GM21367 (cell line): ENCODE measurements at regions not wholly inside any gene's neighbourhood (a gene's known extent, or its start where the extent isn't known, plus 50 kb on each side); places are given as distances from the start of the nearest gene placed in this dataset.

ENCODE experiments used
- ATAC-seq: cut with Tn5 transposase; IDR thresholded peaks from one replicate; pipeline ENCODE4 v1.9.1; 2021; ENCODE audit not compliant: unreplicated experiment

DNA sequence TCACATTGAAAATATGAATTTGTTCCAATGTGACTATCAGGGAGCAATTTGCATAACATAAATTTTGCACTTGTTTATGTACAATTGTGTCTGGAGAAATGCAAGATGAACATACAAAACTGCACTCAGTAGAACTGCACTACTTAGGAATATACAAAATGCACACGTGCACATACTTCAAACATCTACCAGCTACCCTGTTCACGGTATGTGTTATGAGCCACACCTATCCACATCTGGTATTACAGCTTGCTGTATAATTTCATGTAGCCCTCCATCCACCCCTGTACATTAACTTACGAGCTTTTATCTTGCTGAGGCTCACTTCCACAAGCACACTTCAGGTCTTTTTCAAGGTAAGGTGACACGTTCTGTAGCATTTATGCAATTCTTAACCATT lies 373.5 kb upstream of the ZEB2 start:
- no peak for ATAC-seq

DNA sequence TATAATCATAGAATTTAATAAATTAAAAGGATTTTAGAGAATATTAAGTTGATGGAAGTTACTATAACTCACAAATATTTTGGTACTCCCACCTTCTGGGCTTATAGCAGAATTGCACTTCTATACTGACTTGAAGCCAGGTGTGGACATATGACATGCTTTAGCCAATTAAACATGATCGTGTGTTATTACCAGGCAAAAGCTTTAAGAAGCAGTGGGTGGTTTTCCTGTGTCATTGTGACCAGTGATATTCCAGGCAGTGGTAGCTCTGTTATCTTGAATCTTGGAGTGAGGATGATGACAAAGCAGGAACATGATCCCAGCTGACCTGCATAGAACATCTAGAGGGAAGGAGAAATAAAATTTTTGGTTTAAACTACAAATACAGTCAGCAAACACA lies 370.9 kb upstream of the ZEB2 start:
- no peak for ATAC-seq

DNA sequence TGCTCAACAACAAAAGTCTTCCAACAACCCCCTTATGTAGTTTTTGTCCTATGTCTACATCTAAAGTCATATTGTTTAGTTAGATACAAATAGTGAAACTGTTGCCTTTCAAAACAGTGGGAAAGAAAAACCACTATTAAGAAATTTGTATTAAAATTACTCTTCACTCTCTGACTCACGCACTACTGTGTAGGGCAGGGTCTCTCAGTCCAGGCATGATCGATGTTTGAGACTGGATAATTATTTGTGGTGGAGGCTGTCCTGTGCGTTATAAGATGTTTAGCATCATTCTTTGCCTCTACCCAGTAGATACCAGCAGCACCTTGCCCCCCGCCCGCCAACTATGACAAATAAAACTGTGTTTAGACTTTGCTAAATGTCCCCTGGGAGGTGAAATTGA lies 369.4 kb upstream of the ZEB2 start:
- no peak for ATAC-seq

DNA sequence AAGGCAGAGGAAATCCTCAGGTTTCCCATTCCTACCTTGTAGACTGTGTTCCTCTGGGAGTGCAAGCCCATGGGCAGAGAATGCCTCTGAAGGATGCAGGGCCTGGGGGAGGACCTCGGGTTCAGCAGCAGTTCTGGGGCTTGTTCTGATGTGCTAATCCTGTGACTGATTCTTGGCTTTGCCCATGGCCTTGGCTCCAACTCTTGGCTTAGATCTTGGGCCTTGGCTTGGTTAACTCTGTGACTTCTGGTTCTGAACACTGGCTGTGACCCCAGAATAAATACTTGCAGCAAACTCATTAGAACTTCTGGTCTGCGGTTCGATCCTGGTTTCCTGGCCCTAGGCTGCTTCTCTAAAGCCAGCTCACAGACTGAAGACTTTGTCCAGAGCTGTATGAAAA lies 366.9 kb upstream of the ZEB2 start:
- no peak for ATAC-seq

DNA sequence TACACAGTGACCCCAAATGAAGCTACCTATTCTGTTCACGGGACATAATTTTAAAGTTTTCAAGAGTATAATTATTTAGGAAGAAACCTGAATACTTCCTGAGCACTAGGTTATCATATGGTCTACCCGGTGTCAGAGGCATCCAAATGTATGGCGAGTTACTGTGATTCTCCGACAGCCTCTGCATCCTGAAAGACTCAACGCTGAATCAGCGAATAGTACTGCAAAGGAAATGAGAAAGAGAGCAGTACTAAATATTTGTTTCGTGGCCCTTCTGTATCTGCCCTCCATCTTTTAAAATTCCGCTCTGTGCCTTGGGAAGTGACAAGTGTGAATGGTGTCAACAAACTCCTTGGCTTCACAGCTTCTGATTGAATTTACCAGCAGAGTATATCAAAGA lies 358.0 kb upstream of the ZEB2 start:
- ATAC-seq: no peak

DNA sequence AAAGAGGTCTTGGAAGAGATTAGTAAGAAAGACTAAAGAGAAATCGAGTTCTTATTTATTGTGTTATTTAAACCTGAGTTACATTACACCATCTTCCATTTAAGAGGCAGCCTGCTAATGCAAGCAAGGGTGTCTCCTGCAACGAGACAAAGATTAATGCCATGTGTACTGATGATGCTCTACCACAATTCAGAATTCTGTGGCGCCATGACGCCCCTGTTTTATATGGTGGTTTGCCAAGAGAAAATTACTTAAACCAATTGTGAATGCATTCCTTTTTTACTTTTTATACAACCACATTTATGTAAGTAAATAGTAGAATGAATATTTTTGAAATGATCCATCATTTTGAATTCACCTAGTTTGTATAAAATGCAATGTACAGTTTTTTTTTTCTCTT lies 356.1 kb upstream of the ZEB2 start:
- ATAC-seq: no peak

DNA sequence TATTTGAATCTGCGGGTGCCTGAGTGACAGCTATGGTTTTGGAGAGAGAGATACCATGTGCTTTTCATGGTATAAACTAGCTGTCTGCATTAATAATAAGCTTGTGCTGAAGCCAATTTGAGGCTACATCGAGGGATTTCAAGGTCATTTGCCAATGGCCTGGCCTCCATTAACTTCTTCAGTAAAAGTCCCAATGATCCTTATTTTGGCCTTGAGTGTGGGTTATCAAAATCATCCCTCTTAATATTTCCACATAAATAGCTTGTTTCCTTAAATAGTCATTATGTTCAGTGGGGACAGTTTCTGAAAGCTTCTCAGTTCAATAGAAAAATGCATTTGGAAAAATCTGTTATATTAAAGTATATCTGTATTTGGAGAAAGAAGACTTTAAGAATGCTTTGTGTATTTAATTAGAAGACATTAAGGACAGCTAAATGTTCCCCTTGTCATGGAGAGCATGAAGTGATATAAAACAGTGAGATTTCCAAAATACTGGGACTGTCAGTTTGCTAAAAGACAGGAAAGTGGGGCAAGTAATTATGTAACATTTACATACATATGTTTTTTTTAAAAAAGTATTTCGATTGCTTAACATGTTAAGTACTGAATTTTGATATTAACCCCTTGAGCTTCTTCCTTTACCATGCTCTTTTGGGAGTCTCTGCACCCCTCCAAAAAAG lies 355.5 kb upstream of the ZEB2 start:
- no peak for ATAC-seq

DNA sequence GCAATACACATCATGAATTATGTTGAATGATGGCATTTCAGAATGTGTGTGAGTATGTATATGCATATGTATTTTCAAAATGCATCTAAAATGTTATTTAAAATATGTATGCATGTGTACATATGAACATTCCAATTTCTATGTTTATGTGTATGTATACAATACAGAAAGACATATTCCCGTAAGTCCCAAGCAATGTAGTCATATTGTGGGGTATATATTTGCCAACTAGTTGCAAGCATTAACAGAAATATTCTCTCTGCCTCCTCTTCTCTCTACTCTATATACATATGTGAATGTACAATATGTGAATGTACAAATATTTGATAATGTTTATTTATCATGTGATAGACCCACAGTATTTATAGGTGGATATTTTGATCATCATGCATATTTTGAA lies 345.8 kb upstream of the ZEB2 start:
- no peak for ATAC-seq

DNA sequence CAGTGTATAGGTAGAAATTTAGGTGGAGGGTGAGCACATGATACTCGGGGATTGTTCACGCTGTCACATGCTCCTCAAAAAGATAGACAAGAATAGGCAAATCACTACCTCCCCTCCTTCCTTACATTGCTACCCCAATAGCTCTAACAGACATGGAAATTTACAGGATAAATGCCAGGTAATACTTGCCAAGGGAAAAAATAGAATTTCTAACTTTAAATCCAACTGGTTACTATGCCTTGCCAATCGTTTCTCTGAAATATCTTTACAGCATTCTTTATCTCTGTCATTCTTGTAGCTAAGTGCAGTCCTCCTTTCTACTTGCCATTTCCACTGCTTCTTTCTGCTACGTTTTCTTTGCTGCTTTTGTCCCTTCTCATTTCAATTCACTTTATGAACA lies 339.8 kb upstream of the ZEB2 start:
- ATAC-seq: no peak

DNA sequence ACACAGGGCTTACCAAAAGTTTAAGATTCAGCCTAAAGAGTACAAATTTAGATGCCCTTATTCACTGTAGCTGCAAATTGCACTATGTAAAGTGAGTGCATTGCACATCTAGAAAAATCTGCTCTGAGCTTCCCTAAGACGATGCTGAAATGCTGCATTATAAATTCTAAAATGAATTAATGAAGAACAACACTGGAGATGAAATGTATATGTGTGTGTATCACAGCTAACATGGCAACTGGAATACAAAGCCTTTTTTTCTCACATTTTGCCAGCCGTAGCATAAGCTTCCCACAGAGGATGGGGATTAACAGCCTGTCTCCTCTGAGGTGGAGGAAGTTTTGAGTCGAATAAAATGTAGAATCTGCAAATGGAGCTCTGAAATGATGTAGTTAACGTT lies 338.3 kb upstream of the ZEB2 start:
- ATAC-seq: no peak

DNA sequence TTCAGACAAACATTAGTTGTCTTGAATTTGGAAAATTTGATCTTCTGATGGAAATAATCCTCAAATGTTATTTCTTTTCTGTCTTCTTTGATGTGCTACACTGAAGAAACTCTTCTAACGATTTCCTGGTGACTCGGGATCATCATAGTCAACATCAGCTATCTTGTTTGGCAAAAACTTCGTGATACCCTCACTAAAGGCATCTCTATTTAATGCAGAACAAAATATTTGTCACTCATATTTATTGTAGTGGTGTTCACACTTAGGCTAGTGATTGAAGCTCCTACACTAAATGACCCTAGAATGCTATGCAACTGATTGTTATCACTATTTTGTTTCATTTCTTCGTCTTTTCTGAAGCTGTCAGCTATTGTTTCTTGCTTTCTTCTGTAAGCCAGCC lies 334.7 kb upstream of the ZEB2 start:
- ATAC-seq: no peak

DNA sequence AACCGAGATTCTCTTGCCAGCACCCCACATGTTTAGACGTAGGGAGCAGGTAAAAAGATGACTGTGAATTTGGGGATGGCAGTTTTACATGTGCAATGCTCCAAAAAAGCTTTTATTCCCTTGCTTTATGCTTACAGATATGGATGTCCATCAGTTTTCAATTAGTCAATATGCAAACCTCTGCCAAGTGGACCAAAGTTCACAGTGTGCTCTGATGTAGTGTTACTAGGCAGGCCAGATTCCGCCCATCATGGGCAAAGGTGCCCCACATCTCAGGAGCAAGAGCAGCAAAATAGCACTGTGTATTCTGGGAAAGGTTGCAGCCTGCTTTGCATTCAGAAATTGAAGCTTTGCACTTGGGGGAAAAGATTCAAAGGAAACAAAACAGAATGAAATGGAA lies 329.7 kb upstream of the ZEB2 start:
- no peak for ATAC-seq

DNA sequence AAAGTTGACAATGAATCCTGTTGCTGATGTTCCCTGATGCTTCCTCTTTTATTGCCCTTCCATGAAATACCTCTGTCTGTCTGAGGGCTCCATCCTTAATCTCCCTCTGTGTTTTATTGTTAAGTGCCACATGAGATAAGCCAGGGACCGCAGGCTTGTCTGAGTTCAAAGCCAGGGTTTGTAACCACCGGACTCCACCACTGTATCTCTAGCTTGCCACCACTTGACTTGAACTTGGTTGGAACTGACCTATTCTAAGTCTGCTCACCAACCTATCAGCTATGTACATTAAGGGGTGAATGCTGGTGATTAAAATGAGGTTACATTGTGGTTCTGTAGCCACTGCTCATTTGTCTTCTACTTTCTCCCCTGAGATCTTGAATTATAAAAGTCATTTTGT lies 328.5 kb upstream of the ZEB2 start:
- no peak for ATAC-seq

DNA sequence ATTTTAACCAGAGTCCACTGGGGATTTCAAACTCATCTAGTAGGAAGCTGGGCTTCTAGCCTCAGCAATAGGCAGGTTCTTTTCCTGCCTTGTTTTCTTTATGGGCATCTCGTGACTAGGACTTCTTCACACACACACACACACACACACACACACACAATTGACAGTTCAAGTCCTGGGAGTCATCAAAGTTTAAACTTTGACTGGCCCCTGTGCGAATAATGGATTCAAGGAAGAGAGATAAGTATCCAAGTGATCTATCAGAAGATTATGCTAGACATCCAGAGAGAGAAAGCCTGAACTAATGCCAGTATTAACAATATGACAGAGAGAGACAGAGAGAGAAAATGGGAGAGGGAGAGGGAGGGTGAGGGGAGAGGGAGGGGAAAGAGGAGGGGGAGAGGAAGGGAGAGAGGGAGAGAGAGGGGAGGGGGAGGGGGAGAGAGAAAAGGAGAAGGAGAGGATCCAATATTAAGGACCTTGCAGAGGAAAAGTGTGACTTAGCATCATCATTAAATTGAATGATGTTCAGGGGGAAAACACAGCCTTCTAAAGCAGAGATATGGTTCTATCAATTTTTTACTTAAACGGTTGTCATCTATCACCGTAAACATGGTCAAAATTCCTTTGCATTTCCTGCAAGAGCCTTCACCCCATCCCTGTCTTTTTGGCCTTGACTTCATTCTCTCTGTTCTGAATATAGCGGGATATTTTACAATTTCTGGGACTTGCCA lies 327.6 kb upstream of the ZEB2 start:
- ATAC-seq: no peak

DNA sequence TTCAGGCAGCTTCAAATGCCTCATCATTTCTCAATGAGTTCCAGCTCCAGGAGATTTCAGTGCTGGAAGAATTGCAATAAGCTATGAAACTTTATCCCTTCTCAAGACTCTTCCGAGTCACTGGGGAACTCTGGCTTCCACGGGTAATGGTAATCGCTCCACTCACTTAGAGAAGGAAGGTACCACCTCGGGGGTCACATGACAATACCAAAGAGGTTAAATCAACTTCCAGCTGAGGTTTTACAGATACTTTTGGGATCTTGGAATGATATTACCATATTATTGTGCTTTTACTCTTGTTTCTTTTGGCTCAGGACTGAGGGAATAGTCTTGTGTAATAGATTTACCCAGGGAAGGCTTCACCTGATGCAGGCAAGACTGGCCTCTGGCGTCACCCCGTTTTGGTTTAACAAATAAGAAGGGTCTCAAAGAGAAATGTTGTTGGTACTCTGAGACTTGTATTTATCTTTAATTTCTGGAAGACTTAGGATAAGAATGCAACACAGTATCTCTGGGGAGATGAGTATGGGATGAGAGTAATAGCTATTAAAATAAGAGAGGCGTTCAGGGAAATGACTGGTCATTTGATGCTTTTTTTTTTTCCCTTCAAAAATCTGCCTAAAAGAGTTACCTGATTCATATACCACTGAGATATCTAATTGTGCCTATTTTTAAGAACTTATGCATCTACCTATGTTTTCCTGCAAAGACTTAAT lies 316.9 kb upstream of the ZEB2 start:
- ATAC-seq: no peak

DNA sequence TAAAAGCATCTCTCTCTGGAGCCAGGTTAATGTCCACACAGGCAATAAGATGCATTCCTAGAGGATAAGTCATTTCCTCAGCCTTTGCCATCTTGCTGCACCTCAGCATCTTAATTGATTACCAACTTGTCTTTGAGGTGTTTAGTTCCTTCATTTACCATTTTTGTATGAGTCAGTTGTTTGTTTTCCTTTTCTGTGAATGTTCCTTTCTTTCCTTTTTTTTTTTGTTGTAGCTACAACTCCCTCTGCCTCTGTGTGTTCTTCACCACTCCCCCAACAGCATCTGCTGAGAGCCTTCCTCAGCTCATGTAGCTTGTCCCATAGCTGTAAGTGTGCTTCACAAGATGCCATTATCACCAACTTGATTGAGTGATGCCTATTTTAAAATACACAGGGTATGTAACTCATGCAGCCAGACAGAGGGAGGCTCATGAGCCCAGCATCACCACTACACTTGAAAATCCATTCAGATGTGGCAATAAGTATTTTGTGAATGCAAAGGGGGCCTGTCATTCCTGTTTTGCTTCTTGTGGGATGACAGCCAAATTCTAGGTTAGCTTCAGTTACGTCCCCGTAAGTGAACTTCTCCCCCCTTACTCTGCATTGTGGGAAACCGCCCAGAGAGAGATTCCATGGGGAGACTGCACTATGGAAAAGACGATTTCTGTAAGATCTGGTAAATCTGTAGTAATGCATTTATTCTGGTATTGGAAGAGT lies 315.9 kb upstream of the ZEB2 start:
- ATAC-seq: no peak

DNA sequence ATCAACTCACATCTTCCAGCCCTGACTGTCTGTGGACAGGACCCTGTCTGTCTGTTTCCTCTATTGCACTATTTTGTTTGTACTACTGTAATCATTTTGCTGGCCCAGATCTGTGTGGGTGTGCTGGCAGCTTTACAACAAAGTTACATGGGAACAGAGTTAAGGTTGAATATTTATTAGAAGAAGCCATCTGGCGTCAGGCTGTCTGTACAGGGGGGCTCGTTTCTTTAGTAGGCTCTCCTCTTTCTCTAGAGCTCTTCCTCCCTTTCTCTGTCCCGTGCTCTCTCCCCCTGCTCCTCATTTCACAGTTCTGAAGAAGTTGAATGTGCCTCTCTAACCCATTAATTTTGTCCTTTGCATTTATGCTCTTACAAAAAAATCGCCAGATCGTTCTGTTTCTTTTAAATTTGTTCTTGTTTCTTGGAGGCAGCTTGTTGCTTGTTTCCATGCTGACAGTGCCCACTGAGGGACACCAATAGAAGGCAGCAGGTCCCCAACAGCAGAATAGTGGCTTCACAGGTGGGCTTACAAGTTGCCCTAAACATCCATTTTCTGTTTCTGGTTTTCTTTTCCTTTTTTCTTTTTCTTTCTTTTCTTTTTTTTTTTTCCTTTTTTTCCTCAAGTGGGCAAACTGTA lies 315.2 kb upstream of the ZEB2 start:
- no peak for ATAC-seq

DNA sequence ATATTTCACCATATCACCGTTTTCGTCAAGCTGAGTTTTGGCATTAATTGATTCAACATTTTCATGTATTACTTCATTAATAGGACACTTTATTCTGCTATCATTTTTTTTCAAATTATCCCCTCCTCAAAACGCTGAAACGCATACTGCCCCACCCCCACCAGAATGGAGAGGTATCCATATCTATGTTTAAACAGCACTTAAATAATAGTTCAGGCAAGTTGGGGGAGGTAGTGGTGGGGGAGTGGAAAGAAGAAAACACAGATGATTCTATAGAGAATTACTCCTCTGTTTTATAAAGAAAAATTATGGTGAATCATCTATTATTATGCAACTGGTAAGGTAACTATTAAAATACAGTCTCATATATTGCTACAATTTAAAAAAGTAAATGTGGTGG lies 314.4 kb upstream of the ZEB2 start:
- no peak for ATAC-seq

DNA sequence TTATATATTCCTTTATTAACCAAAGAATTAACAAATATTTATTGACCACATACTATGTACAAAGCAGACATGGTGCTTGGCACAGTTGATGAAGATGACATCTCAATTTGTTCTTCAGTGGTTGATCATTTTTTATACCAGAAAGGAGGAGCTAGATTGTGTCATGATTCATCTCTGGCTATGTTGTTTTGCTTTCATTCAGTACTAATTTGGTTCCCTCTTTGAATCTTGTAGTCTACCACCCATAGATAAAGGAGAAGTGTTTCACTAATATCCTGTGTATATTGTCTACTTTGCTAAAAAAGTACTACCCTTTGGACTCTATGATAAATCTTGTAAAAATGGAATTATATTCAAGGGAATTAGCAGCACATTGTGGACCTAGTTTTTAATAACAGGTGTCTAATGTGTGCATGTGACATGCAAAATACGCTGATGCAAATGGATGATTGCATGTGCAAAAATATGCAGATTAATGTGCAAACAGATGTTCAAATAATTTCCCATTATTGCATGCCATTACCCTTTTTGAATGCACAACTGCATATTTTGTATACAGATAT lies 313.2 kb upstream of the ZEB2 start:
- no peak for ATAC-seq

DNA sequence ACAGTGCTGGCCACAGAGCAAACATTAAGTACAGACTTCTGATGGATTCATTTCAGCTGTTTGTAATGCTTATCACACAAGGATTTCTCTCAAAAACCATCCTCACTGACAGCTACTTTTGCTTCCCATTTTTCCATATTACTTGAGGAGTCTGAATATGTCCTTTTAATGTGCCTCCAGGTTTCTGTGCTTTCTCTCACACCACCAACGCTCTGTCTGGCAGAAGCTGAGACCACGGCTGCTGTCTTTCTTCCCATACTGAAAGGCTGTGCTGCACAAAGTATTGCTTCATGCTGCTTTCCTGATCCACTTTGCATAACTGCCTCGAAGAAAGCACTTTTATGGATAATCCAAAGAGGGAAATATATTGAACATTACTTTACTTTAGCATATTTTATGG lies 312.1 kb upstream of the ZEB2 start:
- no peak for ATAC-seq

DNA sequence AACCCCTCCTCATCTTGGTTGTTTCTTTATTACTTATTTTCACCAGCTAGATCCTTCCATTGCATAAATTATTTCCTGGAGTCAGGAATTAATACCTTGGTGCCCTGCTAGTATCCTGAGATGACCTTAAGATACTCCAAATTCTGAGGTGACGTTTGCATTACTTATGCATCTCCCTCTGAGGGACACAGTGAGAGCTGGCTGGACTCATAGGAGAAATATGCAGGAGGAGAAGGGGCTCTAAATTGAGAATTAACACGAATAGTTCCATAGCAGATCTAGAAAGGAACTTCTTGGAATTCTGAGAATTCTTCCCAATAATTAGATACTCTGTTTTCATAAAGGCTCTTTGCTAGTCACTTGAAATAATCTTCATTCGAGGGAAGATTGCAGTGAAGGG lies 310.6 kb upstream of the ZEB2 start:
- ATAC-seq: no peak
